DMS 273 (cell line): ENCODE measurements at regions not wholly inside any gene's neighbourhood (a gene's known extent, or its start where the extent isn't known, plus 50 kb on each side); places are given as distances from the start of the nearest gene placed in this dataset.

Experiments
- DNase-seq: peaks from one replicate; lab custom pipeline; 2025; ENCODE audit not compliant: unreplicated experiment; lab: John Stamatoyannopoulos, UW

GRCh38 chr15:38692789-38693062 lies 128.1 kb upstream of the RASGRP1 start:
- DNase-seq = no peak

DNA sequence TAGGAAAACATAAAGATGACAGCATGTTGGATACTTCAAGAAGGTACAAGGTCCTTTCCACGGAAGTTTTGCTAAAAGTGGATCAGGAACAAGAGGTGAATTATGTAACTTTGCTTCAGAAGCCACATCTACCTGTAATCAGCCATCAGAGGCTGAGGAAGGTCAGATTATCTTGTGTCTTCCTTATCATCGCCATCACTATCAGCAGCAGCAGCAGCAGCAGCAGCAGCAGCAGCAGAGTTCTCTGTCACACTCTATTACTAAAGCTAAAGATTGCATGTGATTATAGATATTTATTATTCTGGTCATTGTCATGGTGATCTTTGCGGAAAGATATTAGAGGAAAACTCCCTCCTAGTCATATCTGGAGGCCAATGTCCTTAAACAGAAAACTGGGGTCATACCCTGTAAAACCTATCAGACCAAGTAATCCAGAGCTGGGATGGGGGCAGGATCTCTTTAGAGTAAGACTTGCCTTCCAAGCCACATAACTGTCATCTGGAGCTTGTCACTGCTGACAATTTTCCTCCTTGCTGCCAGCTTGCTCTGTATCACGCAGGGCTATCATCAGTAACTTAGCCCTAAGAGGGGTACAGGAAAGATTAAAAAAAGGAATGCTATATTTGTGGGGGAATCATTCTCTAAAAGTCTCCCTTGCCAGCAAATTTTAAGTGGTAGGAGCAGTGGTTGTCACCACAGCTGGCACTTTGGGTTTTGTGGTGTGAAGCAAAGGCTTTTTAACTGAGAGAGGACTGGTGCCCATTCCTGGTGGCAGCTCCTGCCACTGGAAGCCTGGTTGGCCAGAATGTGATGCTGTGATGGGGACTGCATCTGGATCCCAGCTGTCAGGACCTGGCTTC lies 130.9 kb upstream of the RASGRP1 start:
- DNase-seq = no peak

- no peak for DNase-seq
Measured at GRCh38 chr15:38696109-38696727, 131.6 kb upstream of the RASGRP1 start.

- no peak for DNase-seq
Measured at GRCh38 chr15:38696790-38697495, 132.3 kb upstream of the RASGRP1 start.

DNA sequence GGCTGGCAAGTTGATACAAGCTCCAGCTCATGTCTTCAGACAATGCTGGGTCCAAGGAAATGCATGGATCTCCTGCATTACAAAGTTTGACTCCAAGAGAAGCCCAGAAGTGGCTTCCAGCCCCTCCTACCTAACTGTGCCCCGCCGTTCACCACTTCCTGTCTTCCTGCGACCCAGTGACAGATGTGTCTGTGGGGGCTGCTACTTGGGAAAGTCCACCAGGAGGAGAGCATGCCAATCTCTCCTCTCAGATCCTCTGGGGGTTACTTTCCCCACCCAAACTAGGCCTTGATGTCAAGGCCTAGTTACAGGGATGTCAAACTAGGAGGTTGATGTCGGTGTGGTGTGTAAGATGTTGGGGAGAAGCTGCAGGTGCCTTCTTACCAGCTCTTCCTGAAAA lies 133.6 kb upstream of the RASGRP1 start:
- no peak for DNase-seq

DNA sequence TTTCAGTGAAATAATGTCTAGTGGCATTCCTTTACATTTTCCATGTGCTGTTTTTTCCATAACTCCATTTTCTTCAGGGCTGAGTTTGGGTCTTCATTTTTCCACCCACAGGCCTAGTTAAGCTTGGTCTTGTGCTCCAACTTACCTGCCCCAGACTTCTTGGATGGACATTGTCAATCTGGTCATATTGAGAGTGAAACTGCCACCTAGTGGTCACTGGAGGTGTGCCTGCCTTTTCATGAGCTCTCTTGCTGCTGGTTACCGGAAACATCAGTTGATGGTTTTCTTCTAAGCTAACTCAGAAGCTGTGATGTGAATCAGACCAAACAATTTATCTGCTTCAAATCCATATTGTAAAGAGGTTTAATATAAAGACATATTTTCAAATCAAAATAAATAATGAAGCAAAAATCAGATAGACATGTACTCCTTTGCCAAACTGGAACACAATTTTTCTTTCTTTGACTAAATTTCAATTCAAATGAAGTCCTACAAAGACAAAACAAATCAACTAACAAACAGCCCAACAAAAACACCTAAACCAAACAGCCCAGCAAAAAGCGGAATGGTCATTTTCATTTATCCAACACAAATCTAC lies 135.1 kb upstream of the RASGRP1 start:
- DNase-seq = peak; percentile 72

GRCh38 chr15:38701149-38701548 lies 136.5 kb upstream of the RASGRP1 start:
- DNase-seq = no peak

GRCh38 chr15:38702178-38702912 lies 137.7 kb upstream of the RASGRP1 start:
- DNase-seq = peak; percentile 19

- no peak for DNase-seq
Measured at GRCh38 chr15:38705436-38706219, 141.0 kb upstream of the RASGRP1 start.

- DNase-seq = no peak
Measured at GRCh38 chr15:38706956-38707355, 142.3 kb upstream of the RASGRP1 start.

DNA sequence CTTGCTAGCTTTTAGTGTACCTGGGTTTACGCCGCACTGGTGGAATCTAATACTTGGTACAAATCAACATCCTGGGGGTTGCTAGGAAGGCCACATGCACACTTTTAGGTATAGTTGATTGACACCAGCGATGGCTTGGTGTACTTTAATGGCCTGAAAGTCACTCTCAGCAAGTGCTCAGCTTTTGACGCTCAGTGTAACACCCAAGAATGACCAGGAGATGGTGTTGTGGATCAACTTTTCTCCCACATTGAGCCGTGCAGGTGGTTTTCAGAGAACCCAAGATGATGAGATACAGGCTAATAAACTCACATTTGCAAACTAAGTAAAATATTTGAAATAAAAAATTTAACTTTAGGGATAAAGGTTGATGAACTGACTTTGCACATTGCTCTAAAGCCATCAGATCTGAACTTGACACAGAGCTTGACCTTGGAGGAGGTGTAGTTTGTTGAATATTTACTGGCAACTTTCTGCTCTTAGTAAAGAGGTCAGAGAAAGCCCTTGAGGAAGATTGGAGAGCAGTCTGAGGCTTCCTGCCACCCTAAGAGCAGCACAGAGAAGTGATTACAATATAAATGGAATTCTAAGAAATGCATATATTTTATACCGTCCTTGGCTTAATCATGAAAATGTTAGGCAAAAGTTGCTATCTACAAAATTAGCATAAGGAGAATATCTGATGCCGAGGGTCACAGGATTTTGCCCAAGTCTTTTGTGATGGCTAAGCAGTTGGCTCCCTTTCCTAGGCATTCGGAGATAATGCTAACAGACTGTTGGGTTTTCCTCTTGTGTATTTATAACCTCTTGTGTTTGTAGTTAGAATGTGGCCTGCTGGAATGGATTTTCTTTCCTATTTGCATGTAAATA lies 143.4 kb upstream of the RASGRP1 start:
- DNase-seq = peak; percentile 69

- DNase-seq = no peak
Measured at GRCh38 chr15:38708672-38709180, 144.1 kb upstream of the RASGRP1 start.

GRCh38 chr15:38709196-38709595 lies 144.6 kb upstream of the RASGRP1 start:
- DNase-seq = no peak

GRCh38 chr15:38714309-38715072 lies 149.9 kb upstream of the RASGRP1 start:
- DNase-seq = no peak

DNA sequence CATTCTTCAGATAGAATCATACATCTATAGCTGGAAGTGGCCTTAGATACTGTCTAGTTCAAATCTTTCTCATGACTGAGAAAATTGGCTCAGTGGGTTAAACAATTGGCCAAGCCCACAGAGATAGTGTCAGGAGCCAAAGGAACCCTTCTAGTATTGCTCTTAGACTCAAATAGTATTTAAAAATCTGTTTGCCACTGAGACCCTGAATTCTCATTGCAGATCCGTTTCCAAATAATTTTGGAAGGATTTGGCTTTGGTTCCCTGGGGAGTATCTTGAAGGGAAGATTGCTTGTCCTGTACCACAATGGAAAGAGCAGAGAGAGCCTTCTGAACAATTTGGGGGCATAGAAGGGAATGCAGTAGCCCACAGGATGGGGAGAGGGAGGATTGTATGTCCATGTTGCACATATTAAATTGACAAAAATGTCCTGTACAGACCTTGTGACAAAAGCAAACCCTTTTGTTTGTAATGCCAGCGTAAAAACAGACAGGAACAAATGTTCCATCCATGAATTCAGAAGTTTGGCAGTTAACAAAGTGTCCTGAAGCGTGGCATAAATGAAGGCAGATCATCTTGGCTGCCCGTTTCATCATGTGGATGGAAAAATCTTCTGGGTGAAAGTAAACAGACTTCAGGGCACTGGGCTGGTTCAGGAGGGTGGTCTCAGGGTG lies 156.4 kb upstream of the RASGRP1 start:
- no peak for DNase-seq

DNA sequence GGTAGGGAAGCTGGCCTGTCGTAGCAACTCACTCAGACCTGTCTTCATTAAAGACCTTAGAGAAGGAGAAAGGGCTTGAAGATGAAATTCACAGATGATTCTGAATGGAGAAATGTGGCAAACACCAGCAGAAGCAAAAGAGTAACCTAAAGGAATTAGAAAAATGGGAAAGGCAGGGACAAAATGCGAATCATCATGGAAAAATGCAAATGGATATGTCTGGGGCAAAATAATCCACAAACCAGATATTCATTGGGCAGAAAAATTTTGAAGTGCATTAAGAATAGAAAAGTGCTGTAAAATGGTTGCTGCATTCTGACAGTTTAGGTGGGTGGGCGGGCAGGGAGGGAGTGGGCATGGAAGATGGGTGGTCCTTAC lies 156.9 kb upstream of the RASGRP1 start:
- DNase-seq = no peak

- DNase-seq = no peak
Measured at GRCh38 chr15:38722236-38722635, 157.6 kb upstream of the RASGRP1 start.

- DNase-seq = no peak
Measured at GRCh38 chr15:38724827-38725226, 160.2 kb upstream of the RASGRP1 start.
